Naive B cell (primary cell): ENCODE measurements at regions not wholly inside any gene's neighbourhood (a gene's known extent, or its start where the extent isn't known, plus 50 kb on each side); places are given as distances from the start of the nearest gene placed in this dataset.
"Not testable (repeated sequence)": the region's sequence is repeated elsewhere in the genome, so short reads cannot be mapped to it uniquely, and the experiment has no call there.

Source experiments
- ATAC-seq, 2 donors: fragments of 150-1000 bp; cut with Tn5 transposase; 2 replicates each; pipeline ENCODE4 v1.10.0; 2021; ENCODE audit warnings: low read depth in 2 of 2, mild to moderate bottlenecking in 2 of 2, moderate library complexity in 2 of 2
- DNase-seq: peaks from one replicate; pipeline ENCODE4 v3.0.0; 2022
- H3K27ac Mint-ChIP-seq, 6 donors: one replicate each; pipeline ENCODE4 v1.8.0; 2020 to 2022; ENCODE audit warnings: mild to moderate bottlenecking in 6 of 6, mixed read lengths in 6 of 6, moderate library complexity in 5 of 6, inconsistent platforms in 2 of 6
- H3K27me3 Mint-ChIP-seq, 3 donors: one replicate each; pipeline ENCODE4 v1.8.0; 2021 to 2022; ENCODE audit warnings: mixed read lengths in 3 of 3, mild to moderate bottlenecking in 1 of 3
- H3K36me3 Mint-ChIP-seq, 2 donors: one replicate each; pipeline ENCODE4 v1.8.0; 2020 to 2022; ENCODE audit warnings: mixed read lengths in 2 of 2, inconsistent platforms in 1 of 2, mild to moderate bottlenecking in 1 of 2
- H3K4me1 Mint-ChIP-seq, 3 donors: one replicate each; pipeline ENCODE4 v1.8.0; 2020 to 2022; ENCODE audit warnings: mixed read lengths in 3 of 3, inconsistent platforms in 1 of 3, mild to moderate bottlenecking in 1 of 3, moderate library complexity in 1 of 3
- H3K4me3 Mint-ChIP-seq, 8 donors: one replicate each; pipeline ENCODE4 v1.8.0; 2020 to 2022; ENCODE audit warnings: mild to moderate bottlenecking in 8 of 8, mixed read lengths in 8 of 8, moderate library complexity in 8 of 8, inconsistent platforms in 2 of 8
- H3K9me3 Mint-ChIP-seq, 7 donors: one replicate each; pipeline ENCODE4 v1.8.0; 2020 to 2022; ENCODE audit warnings: mixed read lengths in 7 of 7, mild to moderate bottlenecking in 5 of 7, inconsistent platforms in 2 of 7, moderate library complexity in 1 of 7

- no peaks in the 10 kb centered on the region for H3K4me1 Mint-ChIP-seq
- H3K9me3 Mint-ChIP-seq = peaks cover 0 to 12% (median 4%) of the 10 kb centered on the region in 7 donors
- ATAC-seq (no peak), DNase-seq (no peak)
- no peaks in the 10 kb centered on the region for H3K36me3 Mint-ChIP-seq
- peaks cover 4 to 15% (median 9%) of the 10 kb centered on the region in 3 donors for H3K27me3 Mint-ChIP-seq
- peak overlapping the region in 1 of 8 donors; percentile 35 for H3K4me3 Mint-ChIP-seq
- no peak overlapping the region for H3K27ac Mint-ChIP-seq
Observed at GRCh38 chr6:167745670-167746389, 80.9 kb upstream of the AFDN start.

- ATAC-seq (no peak), DNase-seq (no peak)
- Mint-ChIP-seq H3K27me3 (peaks cover 4 to 19% (median 9%) of the 10 kb centered on the region in 3 donors), H3K36me3 (no peaks in the 10 kb centered on the region), H3K27ac (no peak overlapping the region), H3K9me3 (peaks cover 0 to 12% (median 4%) of the 10 kb centered on the region in 7 donors), H3K4me3 (no peak overlapping the region), H3K4me1 (no peaks in the 10 kb centered on the region)
Observed at GRCh38 chr6:167746390-167746907, 80.3 kb upstream of the AFDN start.

- H3K27ac Mint-ChIP-seq = peak overlapping the region in 1 of 6 donors; percentile 47
- no peak for DNase-seq
- no peaks in the 10 kb centered on the region for H3K4me1 Mint-ChIP-seq
- no peak overlapping the region for H3K4me3 Mint-ChIP-seq
- no peaks in the 10 kb centered on the region for H3K36me3 Mint-ChIP-seq
- no peak for ATAC-seq
- H3K9me3 Mint-ChIP-seq = peaks cover 0 to 12% (median 4%) of the 10 kb centered on the region in 7 donors
- peaks cover 7 to 24% (median 9%) of the 10 kb centered on the region in 3 donors for H3K27me3 Mint-ChIP-seq
Observed at GRCh38 chr6:167746975-167747374, 79.7 kb upstream of the AFDN start.

- Mint-ChIP-seq H3K36me3 (no peaks in the 10 kb centered on the region), H3K4me1 (no peaks in the 10 kb centered on the region), H3K27me3 (peaks cover 7 to 27% (median 14%) of the 10 kb centered on the region in 3 donors), H3K27ac (no peak overlapping the region), H3K4me3 (no peak overlapping the region), H3K9me3 (peaks cover 0 to 12% (median 4%) of the 10 kb centered on the region in 7 donors)
- no peak for DNase-seq
- ATAC-seq = no peak
Observed at GRCh38 chr6:167747645-167748044, 79.1 kb upstream of the AFDN start.

- Mint-ChIP-seq H3K27me3 (peaks cover 3 to 27% (median 15%) of the 10 kb centered on the region in 3 donors), H3K36me3 (no peaks in the 10 kb centered on the region), H3K27ac (no peak overlapping the region), H3K9me3 (peaks cover 0 to 12% (median 4%) of the 10 kb centered on the region in 7 donors), H3K4me3 (no peak overlapping the region), H3K4me1 (no peaks in the 10 kb centered on the region)
- DNase-seq (no peak), ATAC-seq (no peak)
Observed at GRCh38 chr6:167748046-167748445, 78.7 kb upstream of the AFDN start.

GRCh38 chr6:167748458-167749379 is 78.0 kb upstream of the AFDN start:
- Mint-ChIP-seq H3K27ac (no peak overlapping the region), H3K36me3 (no peaks in the 10 kb centered on the region), H3K9me3 (peaks cover under 1 to 8% (median 5%) of the 10 kb centered on the region in 7 donors), H3K27me3 (peaks cover 0 to 30% (median 15%) of the 10 kb centered on the region in 3 donors), H3K4me1 (no peaks in the 10 kb centered on the region), H3K4me3 (no peak overlapping the region)
- ATAC-seq (no peak), DNase-seq (no peak)

- peaks cover 0 to 9% (median 6%) of the 10 kb centered on the region in 7 donors for H3K9me3 Mint-ChIP-seq
- H3K27me3 Mint-ChIP-seq = peaks cover 4 to 35% (median 15%) of the 10 kb centered on the region in 3 donors
- DNase-seq (no peak), ATAC-seq (no peak)
- H3K36me3 Mint-ChIP-seq = no peaks in the 10 kb centered on the region
- no peaks in the 10 kb centered on the region for H3K4me1 Mint-ChIP-seq
- H3K4me3 Mint-ChIP-seq = no peak overlapping the region
- no peak overlapping the region for H3K27ac Mint-ChIP-seq
Observed at GRCh38 chr6:167750956-167751358, 75.8 kb upstream of the AFDN start.

GRCh38 chr6:167751579-167752115 is 75.1 kb upstream of the AFDN start:
- H3K27ac Mint-ChIP-seq = no peak overlapping the region
- no peaks in the 10 kb centered on the region for H3K4me1 Mint-ChIP-seq
- no peak overlapping the region for H3K4me3 Mint-ChIP-seq
- ATAC-seq (no peak), DNase-seq (no peak)
- H3K36me3 Mint-ChIP-seq = no peaks in the 10 kb centered on the region
- H3K9me3 Mint-ChIP-seq = peaks cover 0 to 9% (median 6%) of the 10 kb centered on the region in 7 donors
- H3K27me3 Mint-ChIP-seq = peaks cover 6 to 34% (median 18%) of the 10 kb centered on the region in 3 donors

GRCh38 chr6:167753281-167753680 is 73.4 kb upstream of the AFDN start:
- not testable (repeated sequence) for H3K4me1 Mint-ChIP-seq, DNase-seq, H3K4me3 Mint-ChIP-seq, ATAC-seq, H3K9me3 Mint-ChIP-seq, H3K27ac Mint-ChIP-seq, H3K36me3 Mint-ChIP-seq
- peaks cover 19 to 29% (median 22%) of the 10 kb centered on the region in 3 donors for H3K27me3 Mint-ChIP-seq

GRCh38 chr6:167754691-167755090 is 72.0 kb upstream of the AFDN start:
- no peak for DNase-seq
- Mint-ChIP-seq H3K4me1 (no peaks in the 10 kb centered on the region), H3K4me3 (no peak overlapping the region), H3K27ac (no peak overlapping the region), H3K36me3 (no peaks in the 10 kb centered on the region), H3K27me3 (peaks cover 22 to 33% (median 31%) of the 10 kb centered on the region in 3 donors), H3K9me3 (peaks cover 0 to 9% (median 6%) of the 10 kb centered on the region in 7 donors)
- no peak for ATAC-seq

GRCh38 chr6:167755461-167755860 is 71.2 kb upstream of the AFDN start:
- Mint-ChIP-seq H3K27ac (no peak overlapping the region), H3K4me3 (peak overlapping the region in 1 of 8 donors; percentile 41), H3K36me3 (no peaks in the 10 kb centered on the region), H3K9me3 (peaks cover 0 to 9% (median 6%) of the 10 kb centered on the region in 7 donors), H3K4me1 (no peaks in the 10 kb centered on the region), H3K27me3 (peaks cover 22 to 34% (median 33%) of the 10 kb centered on the region in 3 donors)
- no peak for ATAC-seq
- DNase-seq = no peak

- Mint-ChIP-seq H3K4me1 (no peaks in the 10 kb centered on the region), H3K36me3 (no peaks in the 10 kb centered on the region), H3K27me3 (peaks cover 22 to 34% (median 28%) of the 10 kb centered on the region in 3 donors), H3K9me3 (peaks cover 0 to 9% (median 6%) of the 10 kb centered on the region in 7 donors), H3K27ac (no peak overlapping the region), H3K4me3 (no peak overlapping the region)
- ATAC-seq = no peak
- DNase-seq = no peak
Observed at GRCh38 chr6:167756597-167756996, 70.1 kb upstream of the AFDN start.

GRCh38 chr6:167757249-167757648 is 69.5 kb upstream of the AFDN start:
- H3K27ac Mint-ChIP-seq = peak overlapping the region in 1 of 6 donors; percentile 74
- no peaks in the 10 kb centered on the region for H3K4me1 Mint-ChIP-seq
- peaks cover 0 to 7% (median 6%) of the 10 kb centered on the region in 7 donors for H3K9me3 Mint-ChIP-seq
- ATAC-seq = no peak
- no peak for DNase-seq
- H3K27me3 Mint-ChIP-seq = peaks cover 16 to 34% (median 22%) of the 10 kb centered on the region in 3 donors
- no peak overlapping the region for H3K4me3 Mint-ChIP-seq
- no peaks in the 10 kb centered on the region for H3K36me3 Mint-ChIP-seq
